Endothelial cell of umbilical vein (primary cell): ENCODE measurements at regions not wholly inside any gene's neighbourhood (a gene's known extent, or its start where the extent isn't known, plus 50 kb on each side); places are given as distances from the start of the nearest gene placed in this dataset.

Experiments
- CTCF ChIP-seq, 2 donors: IDR thresholded peaks; 1 replicate in 1 of 2; 2 replicates in 1 of 2; pipeline ENCODE4 v1.5.1; 2011; ENCODE audit warnings: low read length in 2 of 2, mild to moderate bottlenecking in 2 of 2, moderate library complexity in 2 of 2, control low read depth in 1 of 2, inconsistent platforms in 1 of 2, low read depth in 1 of 2; ENCODE audit not compliant: insufficient read depth in 1 of 2; ENCODE audit errors: extremely low read depth in 1 of 2
- EZH2 ChIP-seq: IDR thresholded peaks from 2 replicates; pipeline ENCODE4 v1.6.1; 2012; ENCODE audit warnings: borderline replicate concordance, low read depth, mild to moderate bottlenecking, moderate library complexity, low read length, inconsistent platforms; ENCODE audit not compliant: severe bottlenecking
- FOS ChIP-seq: IDR thresholded peaks from 2 replicates; pipeline ENCODE4 v1.6.1; 2011; ENCODE audit warnings: mild to moderate bottlenecking, low read length, moderate library complexity, borderline replicate concordance; ENCODE audit not compliant: insufficient read depth
- GATA2 ChIP-seq: IDR thresholded peaks from 2 replicates; pipeline ENCODE4 v1.7.0; 2011; ENCODE audit warnings: low read depth, mild to moderate bottlenecking, moderate library complexity, mixed read lengths, low read length; ENCODE audit not compliant: insufficient read length, insufficient read depth
- POLR2A ChIP-seq: IDR thresholded peaks from 2 replicates; pipeline ENCODE4 v1.6.1; 2012; ENCODE audit warnings: low read depth, mild to moderate bottlenecking, control low read depth, low read length
- POLR2AphosphoS5 ChIP-seq: IDR thresholded peaks from 2 replicates; pipeline ENCODE4 v1.6.1; 2012; ENCODE audit warnings: low read depth, mild to moderate bottlenecking, control low read depth, low read length, moderate library complexity; ENCODE audit not compliant: insufficient read depth

DNA sequence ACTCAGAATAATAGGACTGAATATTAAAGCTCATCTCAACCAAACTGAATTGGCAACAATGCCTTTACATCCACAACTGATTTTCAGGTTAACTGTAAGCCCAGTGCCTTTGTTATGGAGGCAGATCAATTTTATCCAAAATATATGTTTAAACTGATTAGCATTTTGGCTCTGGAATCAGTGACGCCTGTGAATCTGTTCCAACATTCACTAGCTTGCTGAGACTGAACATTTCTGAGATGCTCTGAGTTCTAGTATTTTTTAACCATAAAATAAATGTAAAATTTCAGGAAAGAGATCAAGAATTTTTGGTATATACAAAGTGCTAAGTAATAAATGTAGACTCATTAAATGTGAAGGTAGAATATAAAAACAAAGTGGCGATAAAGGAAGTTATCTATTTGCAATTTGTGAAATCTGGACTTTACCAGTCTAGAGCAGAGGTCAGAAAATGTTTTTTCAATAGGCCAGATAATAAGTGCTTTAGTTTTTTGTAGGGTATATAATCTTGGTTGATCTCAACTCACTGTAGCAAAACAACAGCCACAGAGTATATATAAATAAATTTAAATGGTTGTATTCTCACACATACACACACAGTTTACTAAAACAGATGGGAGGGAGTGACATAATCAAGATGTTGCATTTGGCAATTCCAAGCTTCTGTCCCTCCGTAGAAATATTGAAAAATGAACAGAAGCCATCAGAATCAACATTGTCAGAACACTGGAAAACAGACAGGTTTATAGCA is 560.3 kb downstream of the ZWINT start:
- TF ChIP-seq FOS (no peak), CTCF (IDR thresholded peaks at IDR 0.05; ENCODE audit: extremely low read depth in 1 of 2, insufficient read depth in 1 of 2, low read depth in 1 of 2, low read length in 2 of 2) (no peak), GATA2 (no peak), POLR2A (no peak), EZH2 (no peak), POLR2AphosphoS5 (no peak)
